HG02571 (cell line): ENCODE measurements at regions not wholly inside any gene's neighbourhood (a gene's known extent, or its start where the extent isn't known, plus 50 kb on each side); places are given as distances from the start of the nearest gene placed in this dataset.

Experiments
- ATAC-seq: cut with Tn5 transposase; IDR thresholded peaks from one replicate; pipeline ENCODE4 v1.9.1; 2021; ENCODE audit warnings: mild to moderate bottlenecking, moderate library complexity; ENCODE audit not compliant: unreplicated experiment

- ATAC-seq, result no peak
These were observed 290.5 kb upstream of the DPYD start for GRCh38 chr1:98211271-98211845.

- no peak for ATAC-seq
These were observed 289.7 kb upstream of the DPYD start for GRCh38 chr1:98210563-98210962.

- no peak for ATAC-seq
These were observed 289.2 kb upstream of the DPYD start for GRCh38 chr1:98210064-98210463.

- ATAC-seq, result no peak
These were observed 284.6 kb upstream of the DPYD start for GRCh38 chr1:98205291-98206017.

- ATAC-seq, result no peak
These were observed 282.6 kb upstream of the DPYD start for GRCh38 chr1:98203466-98203865.

- no peak for ATAC-seq
These were observed 280.8 kb upstream of the DPYD start for GRCh38 chr1:98201666-98202081.

GRCh38 chr1:98197356-98197755 is 276.5 kb upstream of the DPYD start:
- no peak for ATAC-seq

GRCh38 chr1:98196012-98196411 is 275.2 kb upstream of the DPYD start:
- no peak for ATAC-seq

GRCh38 chr1:98188774-98189173 is 267.9 kb upstream of the DPYD start:
- no peak for ATAC-seq

GRCh38 chr1:98184856-98185255 is 264.0 kb upstream of the DPYD start:
- no peak for ATAC-seq

GRCh38 chr1:98181036-98181764 is 260.4 kb upstream of the DPYD start:
- ATAC-seq, result no peak

- no peak for ATAC-seq
These were observed 258.4 kb upstream of the DPYD start for GRCh38 chr1:98179151-98179773.

- no peak for ATAC-seq
These were observed 256.9 kb upstream of the DPYD start for GRCh38 chr1:98177751-98178150.

- no peak for ATAC-seq
These were observed 256.1 kb upstream of the DPYD start for GRCh38 chr1:98176936-98177335.

GRCh38 chr1:98176414-98176813 is 255.6 kb upstream of the DPYD start:
- no peak for ATAC-seq

GRCh38 chr1:98172578-98172977 is 251.7 kb upstream of the DPYD start:
- no peak for ATAC-seq

- ATAC-seq, result no peak
These were observed 251.2 kb upstream of the DPYD start for GRCh38 chr1:98172022-98172421.

- no peak for ATAC-seq
These were observed 243.7 kb upstream of the DPYD start for GRCh38 chr1:98164509-98164908.

GRCh38 chr1:98157524-98158313 is 236.9 kb upstream of the DPYD start:
- ATAC-seq, result no peak

- no peak for ATAC-seq
These were observed 226.4 kb upstream of the DPYD start for GRCh38 chr1:98147280-98147679.

GRCh38 chr1:98145655-98146054 is 224.8 kb upstream of the DPYD start:
- ATAC-seq, result no peak
